ENCODE measurements at regions not wholly inside any gene's neighbourhood (a gene's known extent, or its start where the extent isn't known, plus 50 kb on each side); places are given as distances from the start of the nearest gene placed in this dataset.
"Not testable (repeated sequence)": the region's sequence is repeated elsewhere in the genome, so short reads cannot be mapped to it uniquely, and the experiment has no call there.

DNA sequence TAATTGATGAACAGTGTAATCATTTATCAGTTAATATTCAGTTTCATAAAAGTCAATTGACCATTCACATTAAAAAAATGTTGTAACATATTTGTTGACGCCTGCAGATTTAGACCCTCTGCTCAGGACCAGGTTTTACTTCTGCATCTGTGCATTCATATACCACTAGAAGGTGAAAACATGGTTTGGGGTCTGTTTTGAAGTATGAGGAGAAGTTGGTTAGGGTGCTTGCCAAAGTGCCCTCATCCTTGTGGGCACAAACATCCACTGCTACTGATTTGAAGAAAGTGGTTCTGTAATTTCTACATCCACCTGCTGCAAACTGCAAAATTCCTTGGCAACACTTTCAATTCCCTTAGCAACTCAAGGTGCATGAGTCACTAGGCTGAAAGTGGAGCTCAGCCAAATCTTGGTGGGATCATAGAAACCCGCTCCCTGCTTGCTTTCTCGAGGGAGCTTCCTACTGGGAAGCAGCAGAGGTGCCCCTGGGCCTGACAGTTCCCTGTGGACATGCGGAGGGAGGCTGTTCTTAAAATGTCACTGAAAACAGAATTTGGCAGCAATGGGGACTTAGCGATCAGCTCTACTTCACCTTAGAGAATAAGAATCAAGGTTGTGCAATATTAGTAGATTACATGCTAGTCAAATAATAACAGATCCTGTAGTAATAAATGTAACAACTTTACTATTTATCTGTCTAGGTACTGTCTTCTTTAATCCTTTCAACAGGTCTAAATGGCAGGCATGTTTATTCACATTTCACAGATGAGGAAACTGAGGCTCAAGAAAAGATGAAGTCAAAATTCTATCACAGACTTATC, 301.0 kb upstream of the TBL1XR1 start:
- Histone ChIP-seq H3K9me3 (no peaks in the 10 kb centered on the region), H3K4me1 (peaks cover 0 to 4% of the 10 kb centered on the region in 2 donors), H3K27ac (no peak overlapping the region), H3K4me3 (no peak overlapping the region), H3K27me3 (no peaks in the 10 kb centered on the region), H3K36me3 (no peaks in the 10 kb centered on the region)
- intact Hi-C loops (cut with DNase I; ENCODE audit: low total_unique reads) (no loop called here), in situ Hi-C loops (cut with MboI; ENCODE audit: low sequenced_read_pairs in 4 of 4) (no loop called here)
- TF ChIP-seq POLR2A (IDR thresholded peaks at IDR 0.05): no peak
- TF ChIP-seq, protein P1, sequence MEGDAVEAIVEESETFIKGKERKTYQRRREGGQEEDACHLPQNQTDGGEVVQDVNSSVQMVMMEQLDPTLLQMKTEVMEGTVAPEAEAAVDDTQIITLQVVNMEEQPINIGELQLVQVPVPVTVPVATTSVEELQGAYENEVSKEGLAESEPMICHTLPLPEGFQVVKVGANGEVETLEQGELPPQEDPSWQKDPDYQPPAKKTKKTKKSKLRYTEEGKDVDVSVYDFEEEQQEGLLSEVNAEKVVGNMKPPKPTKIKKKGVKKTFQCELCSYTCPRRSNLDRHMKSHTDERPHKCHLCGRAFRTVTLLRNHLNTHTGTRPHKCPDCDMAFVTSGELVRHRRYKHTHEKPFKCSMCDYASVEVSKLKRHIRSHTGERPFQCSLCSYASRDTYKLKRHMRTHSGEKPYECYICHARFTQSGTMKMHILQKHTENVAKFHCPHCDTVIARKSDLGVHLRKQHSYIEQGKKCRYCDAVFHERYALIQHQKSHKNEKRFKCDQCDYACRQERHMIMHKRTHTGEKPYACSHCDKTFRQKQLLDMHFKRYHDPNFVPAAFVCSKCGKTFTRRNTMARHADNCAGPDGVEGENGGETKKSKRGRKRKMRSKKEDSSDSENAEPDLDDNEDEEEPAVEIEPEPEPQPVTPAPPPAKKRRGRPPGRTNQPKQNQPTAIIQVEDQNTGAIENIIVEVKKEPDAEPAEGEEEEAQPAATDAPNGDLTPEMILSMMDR (IDR thresholded peaks at IDR 0.05 in 4 of 5, conservative IDR thresholded peaks at IDR 0.05 in 1 of 5): no peak
- ATAC-seq: peak in 1 of 2 donors; percentile 33
- no peak for DNase-seq

DNA sequence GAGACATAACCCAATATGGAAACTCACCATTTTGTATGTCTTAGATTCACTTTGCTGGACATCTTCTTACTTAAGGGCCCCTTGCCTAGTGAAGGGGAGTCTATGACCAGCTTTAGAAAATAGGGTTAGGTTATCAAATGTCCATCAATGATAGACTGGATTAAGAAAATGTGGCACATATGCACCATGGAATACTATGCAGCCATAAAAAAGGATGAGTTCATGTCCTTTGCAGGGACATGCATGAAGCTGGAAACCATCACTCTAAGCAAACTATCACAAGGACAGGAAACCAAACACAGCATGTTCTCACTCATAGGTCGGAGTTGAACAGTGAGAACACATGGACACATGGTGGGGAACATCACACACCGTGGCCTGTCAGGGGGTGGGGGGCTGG, 301.8 kb upstream of the TBL1XR1 start:
- H3K4me3 ChIP-seq, ATAC-seq: not testable (repeated sequence)

DNA sequence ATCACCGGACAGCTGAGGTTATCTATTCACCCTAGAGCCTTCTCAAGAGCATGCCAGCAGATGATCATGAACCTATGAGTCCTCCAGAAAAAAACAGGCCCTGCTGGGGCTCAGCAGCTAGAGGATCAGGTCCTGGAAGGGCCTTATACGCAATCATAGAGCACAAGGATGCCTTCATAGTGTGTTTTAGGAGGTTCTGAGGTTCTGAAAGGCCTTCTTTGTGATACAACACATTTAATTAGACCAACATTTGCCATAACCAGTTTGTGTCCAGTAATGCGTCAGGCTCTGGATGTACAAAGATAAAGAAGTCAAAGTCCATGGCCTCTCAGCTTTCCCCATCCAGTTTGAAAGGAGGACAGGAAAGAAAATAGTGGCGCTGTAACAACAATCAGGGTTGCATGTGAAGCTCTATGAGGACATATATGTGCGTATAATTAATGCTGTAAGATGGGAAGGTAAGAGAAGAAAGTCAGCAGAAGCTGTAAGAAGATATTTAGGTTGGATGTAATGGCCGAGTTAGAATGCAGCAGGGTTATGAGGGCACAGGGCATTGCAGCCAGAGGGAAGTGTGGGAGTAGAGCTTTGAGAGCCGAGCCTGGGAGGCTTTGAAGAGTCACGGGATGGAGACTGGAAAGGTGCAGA, 302.6 kb upstream of the TBL1XR1 start:
- in situ Hi-C loops (cut with MboI; ENCODE audit: low sequenced_read_pairs in 4 of 4): no loop called here
- no peaks in the 10 kb centered on the region for H3K36me3 ChIP-seq
- no peak for ATAC-seq
- H3K4me3 ChIP-seq: no peak overlapping the region
- H3K9me3 ChIP-seq: no peaks in the 10 kb centered on the region
- no peaks in the 10 kb centered on the region for H3K27me3 ChIP-seq
- intact Hi-C loops (cut with DNase I; ENCODE audit: low total_unique reads): no loop called here
- no peak for TF ChIP-seq POLR2A (IDR thresholded peaks at IDR 0.05)
- TF ChIP-seq, protein P1 (IDR thresholded peaks at IDR 0.05 in 4 of 5, conservative IDR thresholded peaks at IDR 0.05 in 1 of 5): no peak
- no peak overlapping the region for H3K27ac ChIP-seq
- DNase-seq: no peak
- H3K4me1 ChIP-seq: peaks cover 0 to 4% of the 10 kb centered on the region in 2 donors

More for the DNA sequence above, 301.8 kb upstream of the TBL1XR1 start:
- DNase-seq; intact Hi-C loops (cut with DNase I; ENCODE audit: low total_unique reads); H3K27me3 ChIP-seq; H3K4me1 ChIP-seq; H3K36me3 ChIP-seq; H3K27ac ChIP-seq; in situ Hi-C loops (cut with MboI; ENCODE audit: low sequenced_read_pairs in 4 of 4); H3K9me3 ChIP-seq: not testable (repeated sequence)

DNA sequence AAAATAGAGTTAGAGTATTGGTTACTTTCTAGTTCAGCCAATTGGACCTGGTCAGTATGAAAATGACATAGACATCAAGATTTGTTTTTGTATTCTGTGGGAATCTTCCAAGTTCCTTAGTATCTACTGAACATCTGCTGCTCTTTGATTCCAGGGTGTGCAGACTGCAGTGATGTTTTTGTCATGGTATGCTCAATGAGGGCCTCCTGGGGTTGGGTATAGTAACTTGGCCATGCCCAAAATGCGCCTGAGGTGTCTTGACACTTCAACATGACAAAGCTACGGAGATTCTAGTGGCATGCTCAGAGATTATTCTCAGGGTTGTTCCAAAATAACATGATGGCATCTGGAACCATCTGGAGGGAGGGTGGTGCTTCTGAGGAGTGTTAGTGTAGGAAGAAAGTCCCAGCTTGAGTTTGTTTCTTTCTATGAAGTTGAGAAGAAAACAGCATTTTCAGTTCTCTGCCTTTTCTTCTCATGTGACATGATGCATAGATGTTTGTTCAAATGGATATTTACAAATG, 313.5 kb upstream of the TBL1XR1 start:
- DNase-seq (no peak), ATAC-seq (no peak)
- TF ChIP-seq, protein P1 (IDR thresholded peaks at IDR 0.05 in 4 of 5, conservative IDR thresholded peaks at IDR 0.05 in 1 of 5): no peak
- TF ChIP-seq POLR2A (IDR thresholded peaks at IDR 0.05): no peak

More for the DNA sequence above, 313.5 kb upstream of the TBL1XR1 start:
- H3K4me1 ChIP-seq: peaks cover 37 to 39% of the 10 kb centered on the region in 2 donors
- no peak overlapping the region for H3K27ac ChIP-seq
- intact Hi-C loops (cut with DNase I; ENCODE audit: low total_unique reads) (loop anchor here (10.0 kb wide), 1 partner anchor 456 kb away; no protein-coding TSS in a partner anchor), in situ Hi-C loops (cut with MboI; ENCODE audit: low sequenced_read_pairs in 4 of 4) (no loop called here)
- no peaks in the 10 kb centered on the region for H3K36me3 ChIP-seq
- no peaks in the 10 kb centered on the region for H3K27me3 ChIP-seq
- H3K9me3 ChIP-seq: no peaks in the 10 kb centered on the region
- H3K4me3 ChIP-seq: no peak overlapping the region
